HG03159 (cell line): ENCODE measurements at regions not wholly inside any gene's neighbourhood (a gene's known extent, or its start where the extent isn't known, plus 50 kb on each side); places are given as distances from the start of the nearest gene placed in this dataset.
"Not testable (repeated sequence)": the region's sequence is repeated elsewhere in the genome, so short reads cannot be mapped to it uniquely, and the experiment has no call there.

Experiments
- ATAC-seq: cut with Tn5 transposase; IDR thresholded peaks from one replicate; pipeline ENCODE4 v1.9.1; 2021; ENCODE audit warnings: mild to moderate bottlenecking, moderate library complexity; ENCODE audit not compliant: unreplicated experiment

- ATAC-seq: no peak
Observed at GRCh38 chr5:40355181-40355580, 324.5 kb upstream of the PTGER4 start.

GRCh38 chr5:40354171-40354570, 325.5 kb upstream of the PTGER4 start:
- ATAC-seq: no peak

- ATAC-seq: no peak
Observed at GRCh38 chr5:40353442-40353841, 326.3 kb upstream of the PTGER4 start.

- ATAC-seq: no peak
Observed at GRCh38 chr5:40347981-40348725, 331.6 kb upstream of the PTGER4 start.

- ATAC-seq: no peak
Observed at GRCh38 chr5:40346901-40347300, 332.8 kb upstream of the PTGER4 start.

GRCh38 chr5:40338434-40338833, 341.3 kb upstream of the PTGER4 start:
- ATAC-seq: not testable (repeated sequence)

- ATAC-seq: no peak
Observed at GRCh38 chr5:40334242-40334635, 345.5 kb upstream of the PTGER4 start.

- peak; percentile 70 for ATAC-seq
Observed at GRCh38 chr5:40333459-40334241, 346.1 kb upstream of the PTGER4 start.

GRCh38 chr5:40332970-40333369, 346.7 kb upstream of the PTGER4 start:
- no peak for ATAC-seq

- ATAC-seq: no peak
Observed at GRCh38 chr5:40331616-40332015, 348.1 kb upstream of the PTGER4 start.

- ATAC-seq: no peak
Observed at GRCh38 chr5:40321514-40321913, 358.2 kb upstream of the PTGER4 start.

- no peak for ATAC-seq
Observed at GRCh38 chr5:40318395-40318794, 361.3 kb upstream of the PTGER4 start.

GRCh38 chr5:40317023-40317422, 362.7 kb upstream of the PTGER4 start:
- no peak for ATAC-seq

- no peak for ATAC-seq
Observed at GRCh38 chr5:40315126-40315525, 364.6 kb upstream of the PTGER4 start.

- ATAC-seq: no peak
Observed at GRCh38 chr5:40314275-40314674, 365.4 kb upstream of the PTGER4 start.

GRCh38 chr5:40312205-40312604, 367.5 kb upstream of the PTGER4 start:
- no peak for ATAC-seq

- no peak for ATAC-seq
Observed at GRCh38 chr5:40309851-40310250, 369.9 kb upstream of the PTGER4 start.

GRCh38 chr5:40308867-40309266, 370.8 kb upstream of the PTGER4 start:
- no peak for ATAC-seq

GRCh38 chr5:40307920-40308319, 371.8 kb upstream of the PTGER4 start:
- no peak for ATAC-seq

GRCh38 chr5:40306869-40307487, 372.7 kb upstream of the PTGER4 start:
- ATAC-seq: no peak

- ATAC-seq: no peak
Observed at GRCh38 chr5:40292006-40292405, 387.7 kb upstream of the PTGER4 start.

- ATAC-seq: no peak
Observed at GRCh38 chr5:40291338-40291737, 388.4 kb upstream of the PTGER4 start.
